Calu3 (cell line): ENCODE measurements at regions not wholly inside any gene's neighbourhood (a gene's known extent, or its start where the extent isn't known, plus 50 kb on each side); places are given as distances from the start of the nearest gene placed in this dataset.
A peak's percentile ranks its signal among the peaks of the same experiment; 100 is the strongest.

Experiments
- BruUV-seq: library from RNA; stranded (reverse); fragments of 400-500 nt; replicated peaks from 2 replicates; lab custom pipeline; 2021; lab: Mats Ljungman, UMichigan
- CTCF ChIA-PET: fragments of 300-600 bp; sonication (Branson Sonifier 250); formaldehyde crosslinking; loops from one replicate; lab custom pipeline; 2022; ENCODE audit warnings: antibody characterized with exemption; lab: Charles Lee
- DNase-seq: peaks from one replicate; pipeline ENCODE4 v3.0.0; 2022
- H3K27ac Mint-ChIP-seq: one replicate; pipeline ENCODE4 v1.8.0; 2022; ENCODE audit warnings: mixed read lengths; ENCODE audit not compliant: unreplicated experiment
- H3K27me3 Mint-ChIP-seq: one replicate; pipeline ENCODE4 v1.8.0; 2022; ENCODE audit warnings: mixed read lengths; ENCODE audit not compliant: unreplicated experiment
- H3K36me3 Mint-ChIP-seq: one replicate; pipeline ENCODE4 v1.8.0; 2022; ENCODE audit warnings: mild to moderate bottlenecking, moderate library complexity, mixed read lengths; ENCODE audit not compliant: insufficient read depth, unreplicated experiment
- H3K4me1 Mint-ChIP-seq: one replicate; pipeline ENCODE4 v1.8.0; 2022; ENCODE audit warnings: mild to moderate bottlenecking, low read depth, mixed read lengths; ENCODE audit not compliant: unreplicated experiment
- H3K4me3 Mint-ChIP-seq: one replicate; pipeline ENCODE4 v1.8.0; 2022; ENCODE audit warnings: mild to moderate bottlenecking, low read depth, moderate library complexity, mixed read lengths; ENCODE audit not compliant: unreplicated experiment
- H3K9me3 Mint-ChIP-seq: one replicate; pipeline ENCODE4 v1.8.0; 2022; ENCODE audit warnings: low read depth, mixed read lengths; ENCODE audit not compliant: unreplicated experiment
- intact Hi-C: fragments of 100-400 bp; cut with micrococcal nuclease; formaldehyde crosslinking; loops from one replicate; pipeline ENCODE4 v1.10.0; 2022; ENCODE audit not compliant: unreplicated experiment
- TF ChIP-seq, protein P1 (sequence below): fragments of 200-600 bp; IDR thresholded peaks from one replicate; pipeline ENCODE4 v1.8.0; 2022; ENCODE audit warnings: antibody characterized with exemption; ENCODE audit not compliant: unreplicated experiment

DNA sequence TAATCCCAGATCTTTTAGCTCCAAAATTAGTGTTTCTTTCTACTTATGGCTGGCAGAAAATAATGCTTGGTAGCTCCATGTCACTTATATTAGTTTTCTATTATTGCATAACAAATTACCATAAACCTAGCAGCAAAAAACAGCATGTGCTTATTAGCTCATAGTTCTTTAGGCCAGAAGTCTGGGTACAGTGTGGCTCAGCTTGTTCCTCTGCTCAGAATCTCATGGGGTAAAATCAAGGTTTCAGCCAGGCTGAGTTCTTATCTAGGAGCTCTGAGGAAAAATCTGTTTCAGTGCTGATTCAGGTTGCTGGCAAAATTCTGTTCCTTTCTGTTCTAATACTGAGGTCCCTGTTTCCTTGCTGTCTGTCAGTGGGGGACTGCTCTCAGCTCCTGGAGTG lies 101.1 kb downstream of the CT47B1 start:
- Mint-ChIP-seq H3K9me3 (no peaks in the 10 kb centered on the region), H3K36me3 (no peaks in the 10 kb centered on the region), H3K4me3 (no peak overlapping the region), H3K27me3 (no peaks in the 10 kb centered on the region), H3K4me1 (peaks cover 13% of the 10 kb centered on the region), H3K27ac (no peak overlapping the region)
- DNase-seq: no peak
- CTCF ChIA-PET: interaction anchor here (0.6 kb wide), 1 partner anchor 33 kb away, joined by 4 read pairs; no protein-coding TSS in a partner anchor
- no TSS peak for BruUV-seq
- intact Hi-C loops: loop anchor here (5.0 kb wide), 2 partner anchors 102 to 262 kb away; no protein-coding TSS in a partner anchor
- TF ChIP-seq, protein P1, sequence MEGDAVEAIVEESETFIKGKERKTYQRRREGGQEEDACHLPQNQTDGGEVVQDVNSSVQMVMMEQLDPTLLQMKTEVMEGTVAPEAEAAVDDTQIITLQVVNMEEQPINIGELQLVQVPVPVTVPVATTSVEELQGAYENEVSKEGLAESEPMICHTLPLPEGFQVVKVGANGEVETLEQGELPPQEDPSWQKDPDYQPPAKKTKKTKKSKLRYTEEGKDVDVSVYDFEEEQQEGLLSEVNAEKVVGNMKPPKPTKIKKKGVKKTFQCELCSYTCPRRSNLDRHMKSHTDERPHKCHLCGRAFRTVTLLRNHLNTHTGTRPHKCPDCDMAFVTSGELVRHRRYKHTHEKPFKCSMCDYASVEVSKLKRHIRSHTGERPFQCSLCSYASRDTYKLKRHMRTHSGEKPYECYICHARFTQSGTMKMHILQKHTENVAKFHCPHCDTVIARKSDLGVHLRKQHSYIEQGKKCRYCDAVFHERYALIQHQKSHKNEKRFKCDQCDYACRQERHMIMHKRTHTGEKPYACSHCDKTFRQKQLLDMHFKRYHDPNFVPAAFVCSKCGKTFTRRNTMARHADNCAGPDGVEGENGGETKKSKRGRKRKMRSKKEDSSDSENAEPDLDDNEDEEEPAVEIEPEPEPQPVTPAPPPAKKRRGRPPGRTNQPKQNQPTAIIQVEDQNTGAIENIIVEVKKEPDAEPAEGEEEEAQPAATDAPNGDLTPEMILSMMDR: no peak

DNA sequence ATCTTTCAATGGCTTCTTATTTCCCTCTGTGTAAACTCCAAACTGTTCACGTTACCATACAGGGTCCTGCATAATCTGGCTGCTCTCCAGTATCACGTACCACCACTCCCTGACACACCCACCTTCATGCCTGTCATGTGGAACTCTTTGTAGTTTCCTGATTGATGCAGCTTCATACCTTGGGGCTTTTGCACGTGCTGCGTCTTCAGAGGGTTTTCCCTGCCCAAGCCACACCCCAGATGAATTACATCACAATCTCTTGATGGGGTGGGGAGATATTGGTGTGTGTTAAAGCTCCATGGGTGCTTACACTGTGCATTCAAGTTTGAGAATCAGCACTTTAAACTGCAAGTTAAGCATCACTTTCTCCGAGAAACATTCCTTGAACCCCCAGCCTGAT lies 101.9 kb downstream of the CT47B1 start:
- no peak for DNase-seq
- Mint-ChIP-seq H3K27ac (no peak overlapping the region), H3K4me3 (no peak overlapping the region), H3K36me3 (no peaks in the 10 kb centered on the region), H3K27me3 (no peaks in the 10 kb centered on the region), H3K9me3 (no peaks in the 10 kb centered on the region), H3K4me1 (peaks cover 13% of the 10 kb centered on the region)
- intact Hi-C loops: loop anchor here (5.0 kb wide), 2 partner anchors 102 to 262 kb away; no protein-coding TSS in a partner anchor
- TF ChIP-seq, protein P1: no peak
- BruUV-seq: no TSS peak
- CTCF ChIA-PET: interaction anchor here (0.6 kb wide), 1 partner anchor 273 kb away, joined by 3 read pairs; the partner anchor contains the start of gene GLUD2

GRCh38 chrX:120769576-120770341 lies 105.9 kb downstream of the CT47B1 start:
- CTCF ChIA-PET: no interaction called here
- TF ChIP-seq, protein P1: no peak

GRCh38 chrX:120768681-120769080 lies 107.0 kb downstream of the CT47B1 start:
- Mint-ChIP-seq H3K27me3 (no peaks in the 10 kb centered on the region), H3K36me3 (no peaks in the 10 kb centered on the region), H3K4me3 (no peak overlapping the region), H3K9me3 (no peaks in the 10 kb centered on the region), H3K27ac (no peak overlapping the region), H3K4me1 (peaks cover under 1% of the 10 kb centered on the region)
- CTCF ChIA-PET: no interaction called here
- BruUV-seq: no TSS peak
- intact Hi-C loops: no loop called here
- DNase-seq: no peak
- TF ChIP-seq, protein P1: no peak

More at GRCh38 chrX:120769576-120770341, 105.9 kb downstream of the CT47B1 start:
- intact Hi-C loops: loop anchor here (1.0 to 5.0 kb wide), 3 partner anchors 97 to 271 kb away; no protein-coding TSS in a partner anchor
- no peak overlapping the region for H3K4me3 Mint-ChIP-seq
- peak; percentile 19 for DNase-seq
- H3K27ac Mint-ChIP-seq: no peak overlapping the region
- no TSS peak for BruUV-seq
- no peaks in the 10 kb centered on the region for H3K27me3 Mint-ChIP-seq
- H3K36me3 Mint-ChIP-seq: no peaks in the 10 kb centered on the region
- peaks cover 6% of the 10 kb centered on the region for H3K4me1 Mint-ChIP-seq
- no peaks in the 10 kb centered on the region for H3K9me3 Mint-ChIP-seq
